Tibial nerve (tissue), 4 donors: ENCODE measurements at regions not wholly inside any gene's neighbourhood (a gene's known extent, or its start where the extent isn't known, plus 50 kb on each side); places are given as distances from the start of the nearest gene placed in this dataset.

Experiments used
- DNase-seq, 2 donors: peaks; one replicate each; pipeline ENCODE4 v3.0.0-alpha.2; 2019; ENCODE audit warnings: low spot score in 2 of 2
- H3K27ac ChIP-seq, 4 donors: fragments of 200-600 bp; sonication (generic) in 3 of 4; one replicate each; pipeline ENCODE4 v1.5.1; 2017 to 2019; ENCODE audit warnings: mild to moderate bottlenecking in 1 of 4
- H3K27me3 ChIP-seq, 2 donors: fragments of 200-600 bp; sonication (generic) in 1 of 2; one replicate each; pipeline versions ENCODE4 v1.5.1 to v1.6.0; 2017 to 2019
- H3K36me3 ChIP-seq, 3 donors: fragments of 200-600 bp; sonication (generic); one replicate each; pipeline ENCODE4 v1.5.1; 2018 to 2019
- H3K4me1 ChIP-seq, 4 donors: fragments of 200-600 bp; sonication (generic) in 3 of 4; one replicate each; pipeline ENCODE4 v1.5.1; 2017 to 2019
- H3K4me3 ChIP-seq, 4 donors: fragments of 200-600 bp; sonication (generic) in 3 of 4; one replicate each; pipeline ENCODE4 v1.5.1; 2017 to 2019; ENCODE audit warnings: mild to moderate bottlenecking in 1 of 4, moderate library complexity in 1 of 4
- H3K9me3 ChIP-seq, 4 donors: fragments of 200-600 bp; sonication (generic) in 3 of 4; one replicate each; pipeline ENCODE4 v1.5.1; 2017 to 2019
- CTCF ChIP-seq, 5 experiments: fragments of 200-600 bp in 3 of 5; fragments of 450-650 bp in 2 of 5; sonication (generic) in 3 of 5; IDR thresholded peaks; one replicate each; pipeline ENCODE4 v1.5.1; 2016 to 2019; ENCODE audit warnings: antibody characterized with exemption in 5 of 5, mild to moderate bottlenecking in 3 of 5, moderate library complexity in 2 of 5
- EP300 ChIP-seq, 2 donors: sonication (generic); formaldehyde crosslinking; IDR thresholded peaks; one replicate each; pipeline ENCODE4 v1.6.1; 2017; ENCODE audit warnings: antibody characterized with exemption in 2 of 2, mild to moderate bottlenecking in 1 of 2
- POLR2A ChIP-seq, 2 donors: fragments of 450-650 bp; IDR thresholded peaks; one replicate each; pipeline ENCODE4 v1.6.1; 2017; ENCODE audit warnings: antibody characterized with exemption in 2 of 2, mild to moderate bottlenecking in 2 of 2, moderate library complexity in 2 of 2
- WGBS, 2 donors: methylation state at CpG; one replicate each; pipeline ENCODE4 v1.1.5; 2018; 5-methylcytosine and 5-hydroxymethylcytosine counted together

DNA sequence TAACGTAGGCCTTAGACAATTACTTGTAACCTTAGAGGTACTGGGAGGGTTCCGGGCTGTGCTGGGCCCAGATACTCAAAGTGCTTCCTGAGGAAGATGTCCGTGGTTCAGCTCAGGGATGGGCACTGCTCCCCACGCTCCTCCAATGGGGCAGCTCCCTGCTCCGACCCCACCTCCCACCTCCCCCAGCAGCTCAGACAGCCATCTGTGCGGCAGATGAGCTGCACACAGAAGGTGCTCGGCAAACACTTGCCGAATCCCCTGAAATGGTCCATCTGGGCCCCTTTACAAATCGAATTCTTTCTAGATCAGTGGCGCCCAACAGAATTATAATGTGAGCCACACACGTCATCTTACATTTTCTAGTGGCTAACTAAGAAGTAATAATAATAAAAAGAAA lies 242.4 kb upstream of the RAB4A start:
- Histone ChIP-seq H3K27ac (peak overlapping the region in 1 of 4 donors; percentile 74), H3K4me3 (no peak overlapping the region), H3K27me3 (no peaks in the 10 kb centered on the region), H3K4me1 (peaks cover 0 to 56% (median 17%) of the 10 kb centered on the region in 4 donors), H3K36me3 (no peaks in the 10 kb centered on the region), H3K9me3 (no peaks in the 10 kb centered on the region)
- WGBS, 2 donors = 89% methylated on average over 11 of the region's 11 CpGs
- TF ChIP-seq POLR2A (IDR thresholded peaks at IDR 0.05) (no peak), EP300 (IDR thresholded peaks at IDR 0.05) (no peak), CTCF (IDR thresholded peaks at IDR 0.05) (no peak)
- no peak for DNase-seq

GRCh38 chr1:229028987-229029878 lies 241.7 kb upstream of the RAB4A start:
- Histone ChIP-seq H3K4me3 (no peak overlapping the region), H3K9me3 (no peaks in the 10 kb centered on the region), H3K27ac (no peak overlapping the region), H3K27me3 (no peaks in the 10 kb centered on the region), H3K36me3 (no peaks in the 10 kb centered on the region), H3K4me1 (peaks cover 0 to 49% (median 15%) of the 10 kb centered on the region in 4 donors)
- no peak for DNase-seq
- 90 to 91% methylated on average over 10 of the region's 10 CpGs for WGBS, 2 donors
- TF ChIP-seq POLR2A (IDR thresholded peaks at IDR 0.05) (no peak), EP300 (IDR thresholded peaks at IDR 0.05) (no peak), CTCF (IDR thresholded peaks at IDR 0.05) (no peak)

GRCh38 chr1:229029879-229030235 lies 241.1 kb upstream of the RAB4A start:
- no peak for TF ChIP-seq CTCF (IDR thresholded peaks at IDR 0.05)
- TF ChIP-seq EP300 (IDR thresholded peaks at IDR 0.05) = no peak
- TF ChIP-seq POLR2A (IDR thresholded peaks at IDR 0.05) = no peak
- H3K9me3 ChIP-seq = no peaks in the 10 kb centered on the region
- no peak overlapping the region for H3K4me3 ChIP-seq
- peaks cover 0 to 43% (median 12%) of the 10 kb centered on the region in 4 donors for H3K4me1 ChIP-seq
- 88 to 95% methylated on average over 1 of the region's 1 CpG for WGBS, 2 donors
- no peak for DNase-seq
- H3K27ac ChIP-seq = no peak overlapping the region
- no peaks in the 10 kb centered on the region for H3K27me3 ChIP-seq
- H3K36me3 ChIP-seq = no peaks in the 10 kb centered on the region

DNA sequence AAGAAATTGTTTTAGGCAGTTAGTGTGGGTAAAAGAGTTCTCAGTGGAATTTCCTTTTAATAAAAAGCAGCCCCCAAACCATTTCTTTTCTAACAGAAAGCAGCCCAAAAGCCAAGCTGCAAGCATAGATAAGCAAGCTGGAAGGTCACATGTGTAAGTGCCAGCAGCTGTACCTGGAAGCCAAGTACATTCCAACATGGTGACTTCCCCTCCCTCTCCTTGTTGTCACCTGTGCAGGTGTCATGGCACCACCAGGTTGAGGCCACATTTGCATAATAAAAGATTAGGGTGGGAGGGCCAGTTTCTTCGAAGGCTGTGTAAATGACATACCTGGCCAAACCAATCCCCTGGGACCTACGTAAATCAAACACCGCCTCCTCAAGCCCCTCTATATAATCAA lies 240.3 kb upstream of the RAB4A start:
- TF ChIP-seq EP300 (IDR thresholded peaks at IDR 0.05) = no peak
- TF ChIP-seq CTCF (IDR thresholded peaks at IDR 0.05) = no peak
- no peak for TF ChIP-seq POLR2A (IDR thresholded peaks at IDR 0.05)
- peaks cover 0 to 36% (median 9%) of the 10 kb centered on the region in 4 donors for H3K4me1 ChIP-seq
- H3K4me3 ChIP-seq = no peak overlapping the region
- WGBS, 2 donors = 83 to 96% methylated on average over 3 of the region's 3 CpGs
- no peak for DNase-seq
- no peak overlapping the region for H3K27ac ChIP-seq
- no peaks in the 10 kb centered on the region for H3K36me3 ChIP-seq
- no peaks in the 10 kb centered on the region for H3K9me3 ChIP-seq
- H3K27me3 ChIP-seq = no peaks in the 10 kb centered on the region

DNA sequence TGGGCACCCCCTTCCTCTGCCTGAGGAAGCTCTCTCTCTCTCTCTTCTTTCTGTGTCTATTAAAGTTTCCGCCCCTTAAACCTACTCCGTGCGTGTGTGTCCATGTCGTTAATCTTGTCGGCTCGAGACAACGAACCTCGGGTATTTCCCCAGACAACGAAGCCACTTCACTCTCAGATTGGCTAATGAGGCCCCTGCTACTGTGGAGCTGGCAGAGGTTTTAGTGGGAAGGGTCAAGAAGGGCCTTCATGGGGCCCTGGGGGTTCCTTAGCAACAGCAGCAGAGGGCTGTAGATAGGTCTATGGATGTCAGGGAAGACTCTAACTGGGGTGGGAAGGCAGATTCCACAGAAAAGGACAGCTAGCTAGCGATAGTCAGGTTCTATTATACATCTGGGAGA lies 239.8 kb upstream of the RAB4A start:
- no peak for DNase-seq
- H3K4me1 ChIP-seq = peaks cover 0 to 35% (median 9%) of the 10 kb centered on the region in 4 donors
- H3K36me3 ChIP-seq = no peaks in the 10 kb centered on the region
- no peak overlapping the region for H3K27ac ChIP-seq
- no peak for TF ChIP-seq CTCF (IDR thresholded peaks at IDR 0.05)
- no peak for TF ChIP-seq POLR2A (IDR thresholded peaks at IDR 0.05)
- TF ChIP-seq EP300 (IDR thresholded peaks at IDR 0.05) = no peak
- WGBS, 2 donors = 72 to 74% methylated on average over 10 of the region's 10 CpGs
- H3K27me3 ChIP-seq = no peaks in the 10 kb centered on the region
- no peaks in the 10 kb centered on the region for H3K9me3 ChIP-seq
- no peak overlapping the region for H3K4me3 ChIP-seq
